A673 (cell line): ENCODE measurements at regions not wholly inside any gene's neighbourhood (a gene's known extent, or its start where the extent isn't known, plus 50 kb on each side); places are given as distances from the start of the nearest gene placed in this dataset.

Source experiments
- CTCF ChIP-seq: fragments of 300-800, 200-600 bp; sonication (generic); conservative IDR thresholded peaks from 2 replicates; pipeline ENCODE4 v1.5.1; 2017; ENCODE audit warnings: low read depth, mild to moderate bottlenecking, antibody characterized with exemption, low read length, moderate library complexity, mixed read lengths
- EZH2 ChIP-seq: fragments of 200-600 bp; sonication (generic); IDR thresholded peaks from 2 replicates; pipeline ENCODE4 v1.6.1; 2017; ENCODE audit warnings: borderline replicate concordance, low read depth, mild to moderate bottlenecking, mixed read lengths, antibody characterized with exemption, low read length; ENCODE audit not compliant: poor library complexity, severe bottlenecking

DNA sequence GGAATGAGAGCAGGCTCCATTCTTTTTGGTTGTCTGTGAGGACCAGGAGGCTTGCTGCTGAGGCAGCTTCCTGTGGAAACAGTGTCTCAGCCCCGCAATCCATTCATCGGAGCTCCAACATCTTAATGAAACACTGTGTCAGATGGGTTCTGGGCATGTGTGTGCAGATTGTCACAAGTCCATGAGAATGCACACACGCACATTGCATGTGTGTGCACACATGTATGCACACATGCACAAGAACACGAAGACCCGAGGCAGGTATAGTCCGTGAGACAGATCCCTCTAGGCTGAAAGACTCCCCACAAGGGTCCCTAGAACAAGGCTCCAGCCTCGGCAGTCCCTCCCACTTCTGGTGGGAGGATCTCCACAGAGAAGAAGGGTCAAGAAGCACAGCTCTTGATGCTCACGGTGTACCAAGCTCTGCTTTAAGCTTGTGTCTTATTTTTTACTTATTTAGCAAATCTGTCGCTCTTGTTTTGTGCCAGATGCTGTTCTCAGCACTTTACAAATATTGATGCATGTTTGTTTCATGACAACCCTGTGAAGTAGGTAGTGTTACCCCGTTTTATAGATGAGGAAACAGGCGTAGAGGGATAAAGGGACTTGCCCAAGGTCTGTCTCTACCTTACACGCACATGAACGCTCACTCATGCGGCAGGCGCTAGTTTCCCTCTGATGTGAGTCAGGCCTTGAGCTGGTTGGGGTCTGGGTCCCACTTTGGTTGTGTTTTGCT, 213.1 kb downstream of the SEC14L1 start:
- TF ChIP-seq CTCF = no peak
- no peak for TF ChIP-seq EZH2
